ENCODE measurements at regions not wholly inside any gene's neighbourhood (a gene's known extent, or its start where the extent isn't known, plus 50 kb on each side); places are given as distances from the start of the nearest gene placed in this dataset.
"Not testable (repeated sequence)": the region's sequence is repeated elsewhere in the genome, so short reads cannot be mapped to it uniquely, and the experiment has no call there.

GRCh38 chr14:22491053-22491452, 98.0 kb downstream of the DAD1 start:
- ChIA-PET POLR2A (interaction anchor here (0.8 to 35.4 kb wide), 7 partner anchors 4 to 107 kb away, joined by 3 to 875 read pairs (median 11); no protein-coding TSS in a partner anchor), RAD21 (ENCODE audit: unreplicated experiment) (interaction anchor here (1.0 to 27.9 kb wide), 10 partner anchors 10 to 78 kb away, joined by 3 to 797 read pairs (median 16); no protein-coding TSS in a partner anchor), SMC1A (ENCODE audit: uncharacterized antibody, unreplicated experiment) (interaction anchor here (2.7 to 19.9 kb wide), 7 partner anchors 7 to 78 kb away, joined by 11 to 357 read pairs (median 64); no protein-coding TSS in a partner anchor), CTCF (interaction anchor here (1.4 to 12.6 kb wide), 5 partner anchors 15 to 70 kb away, joined by 6 to 171 read pairs (median 19); no protein-coding TSS in a partner anchor)
- DNase-seq (ENCODE audit: low read depth, low spot score); in situ Hi-C loops (cut with MboI); BruUV-seq (replicated peaks); H3K27me3 ChIP-seq (replicated peaks in 1 of 2; ENCODE audit: control insufficient read depth in 2 of 2, insufficient read depth in 2 of 2, low read length in 1 of 2); H2AFZ ChIP-seq (ENCODE audit: control insufficient read depth, low read depth, low read length); H3K36me3 ChIP-seq (ENCODE audit: control insufficient read depth in 2 of 2, insufficient read depth in 2 of 2, low read length in 1 of 2); FAIRE-seq; H4K20me1 ChIP-seq (ENCODE audit: control insufficient read depth, insufficient read depth); H3K9me3 ChIP-seq (replicated peaks; ENCODE audit: control insufficient read depth, insufficient read depth, low read length): not testable (repeated sequence)
- Histone ChIP-seq H3K4me3 (peak overlapping the region; percentile 53), H3K4me1 (ENCODE audit: control insufficient read depth, insufficient read depth, low read length) (peaks cover 87% of the 10 kb centered on the region), H3K79me2 (ENCODE audit: control insufficient read depth, insufficient read depth, low read length) (peaks cover 66% of the 10 kb centered on the region), H3K9ac (ENCODE audit: control insufficient read depth, insufficient read depth, low read length) (peak overlapping the region; percentile 87), H3K27ac (ENCODE audit: control insufficient read depth, insufficient read depth) (peak overlapping the region; percentile 98), H3K4me2 (ENCODE audit: control insufficient read depth, insufficient read depth) (peak overlapping the region; percentile 65)
- WGBS (ENCODE audit: insufficient coverage, insufficient replicate concordance, low lambda C conversion rate, missing lambda C conversion rate) = 0% methylated on average over 1 of the region's 3 CpGs
- intact Hi-C loops (cut with micrococcal nuclease; ENCODE audit: unreplicated experiment) = loop anchor here (2.0 kb wide), 1 partner anchor 46 kb away; no protein-coding TSS in a partner anchor
- peak; percentile 56; the same call in 1 of the 2 replicates for TF ChIP-seq MTA2 (IDR thresholded peaks at IDR 0.05; ENCODE audit: low read depth)
- peak; percentile 32; the same call in 1 of the 2 replicates for TF ChIP-seq RELB (IDR thresholded peaks at IDR 0.05; ENCODE audit: low read depth)
- TF ChIP-seq IKZF2 (IDR thresholded peaks at IDR 0.05) = 0 out of 4 replicates have a peak, but pooled peaks have one; percentile 35 to 36
- TF ChIP-seq, protein P1, sequence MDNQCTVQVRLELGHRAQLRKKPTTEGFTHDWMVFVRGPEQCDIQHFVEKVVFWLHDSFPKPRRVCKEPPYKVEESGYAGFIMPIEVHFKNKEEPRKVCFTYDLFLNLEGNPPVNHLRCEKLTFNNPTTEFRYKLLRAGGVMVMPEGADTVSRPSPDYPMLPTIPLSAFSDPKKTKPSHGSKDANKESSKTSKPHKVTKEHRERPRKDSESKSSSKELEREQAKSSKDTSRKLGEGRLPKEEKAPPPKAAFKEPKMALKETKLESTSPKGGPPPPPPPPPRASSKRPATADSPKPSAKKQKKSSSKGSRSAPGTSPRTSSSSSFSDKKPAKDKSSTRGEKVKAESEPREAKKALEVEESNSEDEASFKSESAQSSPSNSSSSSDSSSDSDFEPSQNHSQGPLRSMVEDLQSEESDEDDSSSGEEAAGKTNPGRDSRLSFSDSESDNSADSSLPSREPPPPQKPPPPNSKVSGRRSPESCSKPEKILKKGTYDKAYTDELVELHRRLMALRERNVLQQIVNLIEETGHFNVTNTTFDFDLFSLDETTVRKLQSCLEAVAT (IDR thresholded peaks at IDR 0.05) = peak; percentile 67
- peak; percentile 91 for TF ChIP-seq SMAD1 (IDR thresholded peaks at IDR 0.05; ENCODE audit: low read depth, partially characterized antibody)
- TF ChIP-seq ZNF687 (IDR thresholded peaks at IDR 0.05) = peak; percentile 75
- peak; percentile 64; the same call in 1 of the 2 replicates for TF ChIP-seq GATAD2B (conservative IDR thresholded peaks at IDR 0.05; ENCODE audit: low read depth)
- peak; percentile 91 for TF ChIP-seq MEF2B (IDR thresholded peaks at IDR 0.05; ENCODE audit: partially characterized antibody, poor library complexity, severe bottlenecking)
- peak; percentile 87 for TF ChIP-seq ATF7 (IDR thresholded peaks at IDR 0.05; ENCODE audit: low read depth)
- TF ChIP-seq, protein P2, sequence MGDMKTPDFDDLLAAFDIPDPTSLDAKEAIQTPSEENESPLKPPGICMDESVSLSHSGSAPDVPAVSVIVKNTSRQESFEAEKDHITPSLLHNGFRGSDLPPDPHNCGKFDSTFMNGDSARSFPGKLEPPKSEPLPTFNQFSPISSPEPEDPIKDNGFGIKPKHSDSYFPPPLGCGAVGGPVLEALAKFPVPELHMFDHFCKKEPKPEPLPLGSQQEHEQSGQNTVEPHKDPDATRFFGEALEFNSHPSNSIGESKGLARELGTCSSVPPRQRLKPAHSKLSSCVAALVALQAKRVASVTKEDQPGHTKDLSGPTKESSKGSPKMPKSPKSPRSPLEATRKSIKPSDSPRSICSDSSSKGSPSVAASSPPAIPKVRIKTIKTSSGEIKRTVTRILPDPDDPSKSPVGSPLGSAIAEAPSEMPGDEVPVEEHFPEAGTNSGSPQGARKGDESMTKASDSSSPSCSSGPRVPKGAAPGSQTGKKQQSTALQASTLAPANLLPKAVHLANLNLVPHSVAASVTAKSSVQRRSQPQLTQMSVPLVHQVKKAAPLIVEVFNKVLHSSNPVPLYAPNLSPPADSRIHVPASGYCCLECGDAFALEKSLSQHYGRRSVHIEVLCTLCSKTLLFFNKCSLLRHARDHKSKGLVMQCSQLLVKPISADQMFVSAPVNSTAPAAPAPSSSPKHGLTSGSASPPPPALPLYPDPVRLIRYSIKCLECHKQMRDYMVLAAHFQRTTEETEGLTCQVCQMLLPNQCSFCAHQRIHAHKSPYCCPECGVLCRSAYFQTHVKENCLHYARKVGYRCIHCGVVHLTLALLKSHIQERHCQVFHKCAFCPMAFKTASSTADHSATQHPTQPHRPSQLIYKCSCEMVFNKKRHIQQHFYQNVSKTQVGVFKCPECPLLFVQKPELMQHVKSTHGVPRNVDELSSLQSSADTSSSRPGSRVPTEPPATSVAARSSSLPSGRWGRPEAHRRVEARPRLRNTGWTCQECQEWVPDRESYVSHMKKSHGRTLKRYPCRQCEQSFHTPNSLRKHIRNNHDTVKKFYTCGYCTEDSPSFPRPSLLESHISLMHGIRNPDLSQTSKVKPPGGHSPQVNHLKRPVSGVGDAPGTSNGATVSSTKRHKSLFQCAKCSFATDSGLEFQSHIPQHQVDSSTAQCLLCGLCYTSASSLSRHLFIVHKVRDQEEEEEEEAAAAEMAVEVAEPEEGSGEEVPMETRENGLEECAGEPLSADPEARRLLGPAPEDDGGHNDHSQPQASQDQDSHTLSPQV (IDR thresholded peaks at IDR 0.05) = peak; percentile 76
- peak; percentile 2 for TF ChIP-seq BACH1 (IDR thresholded peaks at IDR 0.05; ENCODE audit: borderline replicate concordance)
- TF ChIP-seq CHD1 (IDR thresholded peaks at IDR 0.05; ENCODE audit: low read depth, low read length) = 0 out of 2 replicates have a peak, but pooled peaks have one; percentile 28
- peak; percentile 17 for ATAC-seq
